Caco-2 (cell line): ENCODE measurements at regions not wholly inside any gene's neighbourhood (a gene's known extent, or its start where the extent isn't known, plus 50 kb on each side); places are given as distances from the start of the nearest gene placed in this dataset.
A peak's percentile ranks its signal among the peaks of the same experiment; 100 is the strongest.

Source experiments
- BruUV-seq: library from RNA; stranded (reverse); fragments of 400-500 nt; replicated peaks from 2 replicates; lab custom pipeline; 2021; lab: Mats Ljungman, UMichigan
- CTCF ChIA-PET: fragments of 300-600 bp; sonication (Branson Sonifier 250); formaldehyde crosslinking; loops from one replicate; lab custom pipeline; 2022; ENCODE audit warnings: antibody characterized with exemption; lab: Charles Lee
- POLR2A ChIA-PET: fragments of 300-600 bp; sonication (Branson Sonifier 250); formaldehyde crosslinking; loops from one replicate; lab custom pipeline; 2022; ENCODE audit warnings: antibody characterized with exemption; lab: Charles Lee
- DNase-seq, 2 experiments: peaks; one replicate each; pipeline versions ENCODE4 v3.0.0 to v3.0.0-alpha.2; 2020 to 2022
- H3K27me3 ChIP-seq: replicated peaks from 2 replicates; pipeline ENCODE4 v1.6.0; 2011; ENCODE audit warnings: low read length; ENCODE audit not compliant: control insufficient read depth, insufficient read depth
- H3K36me3 ChIP-seq: 2 replicates; pipeline ENCODE4 v1.5.1; 2011; ENCODE audit warnings: low read length; ENCODE audit not compliant: control insufficient read depth, insufficient read depth
- H3K4me1 ChIP-seq: fragments of 250-450 bp; sonication (Bioruptor Pico); 2 replicates; pipeline ENCODE4 v1.5.1; 2020; ENCODE audit warnings: mild to moderate bottlenecking
- H3K4me3 ChIP-seq: 2 replicates; pipeline ENCODE4 v1.5.1; 2011; ENCODE audit warnings: low read depth, mild to moderate bottlenecking, control low read depth, low read length
- H3K9me3 ChIP-seq: fragments of 250-450 bp; sonication (Bioruptor Pico); 2 replicates; pipeline ENCODE4 v1.5.1; 2020; ENCODE audit warnings: mild to moderate bottlenecking, moderate library complexity
- H3K27ac Mint-ChIP-seq: one replicate; pipeline ENCODE4 v1.8.0; 2022; ENCODE audit warnings: mixed read lengths; ENCODE audit not compliant: unreplicated experiment
- H3K27me3 Mint-ChIP-seq: one replicate; pipeline ENCODE4 v1.8.0; 2022; ENCODE audit warnings: mixed read lengths; ENCODE audit not compliant: insufficient read depth, unreplicated experiment
- H3K36me3 Mint-ChIP-seq: one replicate; pipeline ENCODE4 v1.8.0; 2022; ENCODE audit warnings: mild to moderate bottlenecking, mixed read lengths; ENCODE audit not compliant: insufficient read depth, unreplicated experiment
- H3K4me1 Mint-ChIP-seq: one replicate; pipeline ENCODE4 v1.8.0; 2022; ENCODE audit warnings: low read depth, mixed read lengths; ENCODE audit not compliant: unreplicated experiment
- H3K4me3 Mint-ChIP-seq: one replicate; pipeline ENCODE4 v1.8.0; 2022; ENCODE audit warnings: mild to moderate bottlenecking, moderate library complexity, mixed read lengths; ENCODE audit not compliant: unreplicated experiment
- H3K9me3 Mint-ChIP-seq: one replicate; pipeline ENCODE4 v1.8.0; 2022; ENCODE audit warnings: mixed read lengths; ENCODE audit not compliant: unreplicated experiment
- intact Hi-C: fragments of 100-400 bp; cut with micrococcal nuclease; formaldehyde crosslinking; loops from one replicate; pipeline ENCODE4 v1.10.0; 2022; ENCODE audit not compliant: unreplicated experiment
- TF ChIP-seq, protein P1 (sequence below), 2 experiments: fragments of 200-600 bp in 1 of 2; IDR thresholded peaks; 1 replicate in 1 of 2; 2 replicates in 1 of 2; pipeline versions ENCODE4 v1.5.1 to v1.8.0; 2011 to 2022; ENCODE audit warnings: antibody characterized with exemption in 1 of 2, control low read depth in 1 of 2, inconsistent platforms in 1 of 2, low read depth in 1 of 2, low read length in 1 of 2, mild to moderate bottlenecking in 1 of 2, moderate library complexity in 1 of 2; ENCODE audit not compliant: insufficient read depth in 1 of 2, severe bottlenecking in 1 of 2, unreplicated experiment in 1 of 2

GRCh38 chr2:220051716-220052115 lies 424.3 kb downstream of the SLC4A3 start:
- intact Hi-C loops: no loop called here
- TF ChIP-seq, protein P1, sequence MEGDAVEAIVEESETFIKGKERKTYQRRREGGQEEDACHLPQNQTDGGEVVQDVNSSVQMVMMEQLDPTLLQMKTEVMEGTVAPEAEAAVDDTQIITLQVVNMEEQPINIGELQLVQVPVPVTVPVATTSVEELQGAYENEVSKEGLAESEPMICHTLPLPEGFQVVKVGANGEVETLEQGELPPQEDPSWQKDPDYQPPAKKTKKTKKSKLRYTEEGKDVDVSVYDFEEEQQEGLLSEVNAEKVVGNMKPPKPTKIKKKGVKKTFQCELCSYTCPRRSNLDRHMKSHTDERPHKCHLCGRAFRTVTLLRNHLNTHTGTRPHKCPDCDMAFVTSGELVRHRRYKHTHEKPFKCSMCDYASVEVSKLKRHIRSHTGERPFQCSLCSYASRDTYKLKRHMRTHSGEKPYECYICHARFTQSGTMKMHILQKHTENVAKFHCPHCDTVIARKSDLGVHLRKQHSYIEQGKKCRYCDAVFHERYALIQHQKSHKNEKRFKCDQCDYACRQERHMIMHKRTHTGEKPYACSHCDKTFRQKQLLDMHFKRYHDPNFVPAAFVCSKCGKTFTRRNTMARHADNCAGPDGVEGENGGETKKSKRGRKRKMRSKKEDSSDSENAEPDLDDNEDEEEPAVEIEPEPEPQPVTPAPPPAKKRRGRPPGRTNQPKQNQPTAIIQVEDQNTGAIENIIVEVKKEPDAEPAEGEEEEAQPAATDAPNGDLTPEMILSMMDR (IDR thresholded peaks at IDR 0.05; ENCODE audit: insufficient read depth in 1 of 2, low read depth in 1 of 2, low read length in 1 of 2, severe bottlenecking in 1 of 2, unreplicated experiment in 1 of 2): no peak
- Histone ChIP-seq H3K4me3 (no peak overlapping the region), H3K36me3 (no peaks in the 10 kb centered on the region), H3K27me3 (no peaks in the 10 kb centered on the region), H3K4me1 (no peaks in the 10 kb centered on the region), H3K9me3 (peaks cover 4% of the 10 kb centered on the region; the same call in 1 of the 2 replicates)
- CTCF ChIA-PET: no interaction called here
- H3K4me1 Mint-ChIP-seq: peaks cover 4% of the 10 kb centered on the region
- H3K4me3 Mint-ChIP-seq: no peak overlapping the region
- BruUV-seq: no TSS peak
- POLR2A ChIA-PET: no interaction called here
- no peaks in the 10 kb centered on the region for H3K36me3 Mint-ChIP-seq
- peaks cover 19% of the 10 kb centered on the region for H3K9me3 Mint-ChIP-seq
- H3K27me3 Mint-ChIP-seq: peaks cover 7% of the 10 kb centered on the region
- no peak overlapping the region for H3K27ac Mint-ChIP-seq
- no peak for DNase-seq

DNA sequence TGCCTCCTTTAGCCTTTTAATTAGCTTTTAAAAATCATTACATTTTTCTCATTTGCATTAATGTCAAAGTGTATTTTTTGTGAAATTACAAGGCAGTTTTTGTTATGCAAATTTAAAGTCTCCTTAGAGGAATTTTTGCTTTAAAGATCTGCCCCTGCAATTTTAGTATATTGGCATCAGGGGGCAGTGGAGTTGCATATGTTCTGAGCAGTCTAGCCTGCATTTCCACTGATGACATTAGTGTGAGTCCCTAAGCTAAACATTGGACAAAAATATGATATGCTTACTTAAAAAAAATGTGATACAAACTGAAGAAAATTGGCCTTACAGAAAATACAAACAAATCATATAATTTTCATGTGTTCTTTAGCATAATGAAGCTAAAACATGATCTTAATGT lies 426.5 kb downstream of the SLC4A3 start:
- no TSS peak for BruUV-seq
- intact Hi-C loops: no loop called here
- Histone ChIP-seq H3K4me3 (no peak overlapping the region), H3K36me3 (no peaks in the 10 kb centered on the region), H3K9me3 (peaks cover 4% of the 10 kb centered on the region; the same call in 1 of the 2 replicates), H3K27me3 (no peaks in the 10 kb centered on the region), H3K4me1 (no peaks in the 10 kb centered on the region)
- Mint-ChIP-seq H3K9me3 (peaks cover 19% of the 10 kb centered on the region), H3K27me3 (peaks cover 8% of the 10 kb centered on the region), H3K4me1 (peaks cover 4% of the 10 kb centered on the region), H3K27ac (no peak overlapping the region), H3K4me3 (no peak overlapping the region), H3K36me3 (no peaks in the 10 kb centered on the region)
- no peak for DNase-seq
- POLR2A ChIA-PET: no interaction called here
- CTCF ChIA-PET: no interaction called here
- TF ChIP-seq, protein P1 (IDR thresholded peaks at IDR 0.05; ENCODE audit: insufficient read depth in 1 of 2, low read depth in 1 of 2, low read length in 1 of 2, severe bottlenecking in 1 of 2, unreplicated experiment in 1 of 2): peak; percentile 22 to 35

- intact Hi-C loops: loop anchor here (5.0 kb wide), 1 partner anchor 155 kb away; no protein-coding TSS in a partner anchor
- peaks cover 16% of the 10 kb centered on the region for H3K27me3 Mint-ChIP-seq
- no TSS peak for BruUV-seq
- no peak overlapping the region for H3K27ac Mint-ChIP-seq
- DNase-seq: no peak
- Histone ChIP-seq H3K4me1 (no peaks in the 10 kb centered on the region), H3K9me3 (peaks cover under 1% of the 10 kb centered on the region; the same call in 1 of the 2 replicates), H3K4me3 (no peak overlapping the region), H3K36me3 (no peaks in the 10 kb centered on the region), H3K27me3 (no peaks in the 10 kb centered on the region)
- peaks cover 4% of the 10 kb centered on the region for H3K4me1 Mint-ChIP-seq
- ChIA-PET CTCF (no interaction called here), POLR2A (no interaction called here)
- peaks cover 19% of the 10 kb centered on the region for H3K9me3 Mint-ChIP-seq
- no peak overlapping the region for H3K4me3 Mint-ChIP-seq
- TF ChIP-seq, protein P1 (IDR thresholded peaks at IDR 0.05; ENCODE audit: insufficient read depth in 1 of 2, low read depth in 1 of 2, low read length in 1 of 2, severe bottlenecking in 1 of 2, unreplicated experiment in 1 of 2): no peak
- H3K36me3 Mint-ChIP-seq: no peaks in the 10 kb centered on the region
Observed at GRCh38 chr2:220057391-220057790, 430.0 kb downstream of the SLC4A3 start.
